Suprapubic skin (tissue), 4 donors: ENCODE measurements at regions not wholly inside any gene's neighbourhood (a gene's known extent, or its start where the extent isn't known, plus 50 kb on each side); places are given as distances from the start of the nearest gene placed in this dataset.
"Not testable (repeated sequence)": the region's sequence is repeated elsewhere in the genome, so short reads cannot be mapped to it uniquely, and the experiment has no call there.

Experiments
- DNase-seq, 2 donors: peaks; one replicate each; pipeline ENCODE4 v3.0.0-alpha.2; 2019; ENCODE audit warnings: low spot score in 2 of 2
- H3K27ac ChIP-seq: fragments of 200-600 bp; sonication (generic); one replicate; pipeline ENCODE4 v1.5.1; 2019
- H3K27me3 ChIP-seq: fragments of 200-600 bp; sonication (generic); one replicate; pipeline ENCODE4 v1.5.1; 2019
- H3K36me3 ChIP-seq: fragments of 200-600 bp; sonication (generic); one replicate; pipeline ENCODE4 v1.5.1; 2019
- H3K4me1 ChIP-seq: fragments of 200-600 bp; sonication (generic); one replicate; pipeline ENCODE4 v1.5.1; 2019
- H3K4me3 ChIP-seq: fragments of 200-600 bp; sonication (generic); one replicate; pipeline ENCODE4 v1.5.1; 2019; ENCODE audit warnings: mild to moderate bottlenecking
- H3K9me3 ChIP-seq: fragments of 200-600 bp; sonication (generic); one replicate; pipeline ENCODE4 v1.5.1; 2019
- CTCF ChIP-seq, 2 donors: fragments of 200-600 bp in 1 of 2; fragments of 450-650 bp in 1 of 2; sonication (generic) in 1 of 2; IDR thresholded peaks; one replicate each; pipeline ENCODE4 v1.5.1; 2016 to 2019; ENCODE audit warnings: antibody characterized with exemption in 2 of 2, mild to moderate bottlenecking in 1 of 2, moderate library complexity in 1 of 2
- EP300 ChIP-seq: sonication (generic); formaldehyde crosslinking; IDR thresholded peaks from one replicate; pipeline ENCODE4 v1.6.1; 2017; ENCODE audit warnings: antibody characterized with exemption
- POLR2A ChIP-seq, 2 donors: fragments of 450-650 bp; IDR thresholded peaks; one replicate each; pipeline ENCODE4 v1.6.1; 2017; ENCODE audit warnings: antibody characterized with exemption in 2 of 2, mild to moderate bottlenecking in 2 of 2, moderate library complexity in 2 of 2
- POLR2AphosphoS5 ChIP-seq, 3 donors: sonication (generic); formaldehyde crosslinking; IDR thresholded peaks; one replicate each; pipeline ENCODE4 v1.6.1; 2017; ENCODE audit warnings: antibody characterized with exemption in 3 of 3
- WGBS: methylation state at CpG from one replicate; pipeline ENCODE4 v1.1.5; 2018; 5-methylcytosine and 5-hydroxymethylcytosine counted together

- Histone ChIP-seq H3K27ac (no peak overlapping the region), H3K9me3 (no peaks in the 10 kb centered on the region), H3K4me1 (peaks cover 8% of the 10 kb centered on the region), H3K36me3 (no peaks in the 10 kb centered on the region), H3K27me3 (no peaks in the 10 kb centered on the region), H3K4me3 (no peak overlapping the region)
- 71% methylated on average over 18 of the region's 19 CpGs for WGBS
- no peak for TF ChIP-seq CTCF (IDR thresholded peaks at IDR 0.05)
- no peak for TF ChIP-seq POLR2A (IDR thresholded peaks at IDR 0.05)
- TF ChIP-seq EP300: no peak
- TF ChIP-seq POLR2AphosphoS5 (IDR thresholded peaks at IDR 0.05): no peak
- no peak for DNase-seq
Measured at GRCh38 chr10:8365935-8366911, 311.7 kb downstream of the GATA3 start.

GRCh38 chr10:8367672-8368411, 313.4 kb downstream of the GATA3 start:
- not testable (repeated sequence) for DNase-seq, H3K27ac ChIP-seq, H3K36me3 ChIP-seq, H3K4me1 ChIP-seq, H3K4me3 ChIP-seq, H3K9me3 ChIP-seq, H3K27me3 ChIP-seq
- whole genome bisulfite sequencing: 81% methylated on average over 3 of the region's 3 CpGs

- TF ChIP-seq CTCF (IDR thresholded peaks at IDR 0.05): no peak
- TF ChIP-seq POLR2AphosphoS5 (IDR thresholded peaks at IDR 0.05): no peak
- no peak for TF ChIP-seq POLR2A (IDR thresholded peaks at IDR 0.05)
- TF ChIP-seq EP300: no peak
- Histone ChIP-seq H3K27ac (no peak overlapping the region), H3K27me3 (no peaks in the 10 kb centered on the region), H3K4me3 (no peak overlapping the region), H3K36me3 (no peaks in the 10 kb centered on the region), H3K9me3 (no peaks in the 10 kb centered on the region), H3K4me1 (peaks cover 5% of the 10 kb centered on the region)
- 75% methylated on average over 7 of the region's 7 CpGs for WGBS
- no peak for DNase-seq
Measured at GRCh38 chr10:8369666-8370065, 315.2 kb downstream of the GATA3 start.

GRCh38 chr10:8374334-8374733, 319.8 kb downstream of the GATA3 start:
- no peak overlapping the region for H3K27ac ChIP-seq
- no peaks in the 10 kb centered on the region for H3K9me3 ChIP-seq
- H3K36me3 ChIP-seq: no peaks in the 10 kb centered on the region
- no peak for DNase-seq
- H3K4me3 ChIP-seq: no peak overlapping the region
- H3K27me3 ChIP-seq: no peaks in the 10 kb centered on the region
- WGBS: 71% methylated on average over 6 of the region's 6 CpGs
- TF ChIP-seq POLR2AphosphoS5 (IDR thresholded peaks at IDR 0.05) (no peak), CTCF (IDR thresholded peaks at IDR 0.05) (no peak), EP300 (no peak), POLR2A (IDR thresholded peaks at IDR 0.05) (no peak)
- no peaks in the 10 kb centered on the region for H3K4me1 ChIP-seq

GRCh38 chr10:8375137-8375536, 320.6 kb downstream of the GATA3 start:
- Histone ChIP-seq H3K27ac (no peak overlapping the region), H3K36me3 (no peaks in the 10 kb centered on the region), H3K4me3 (no peak overlapping the region), H3K9me3 (no peaks in the 10 kb centered on the region), H3K27me3 (no peaks in the 10 kb centered on the region), H3K4me1 (peaks cover 1% of the 10 kb centered on the region)
- TF ChIP-seq POLR2AphosphoS5 (IDR thresholded peaks at IDR 0.05): no peak
- no peak for TF ChIP-seq CTCF (IDR thresholded peaks at IDR 0.05)
- no peak for TF ChIP-seq POLR2A (IDR thresholded peaks at IDR 0.05)
- WGBS: 82% methylated on average over 4 of the region's 4 CpGs
- DNase-seq: no peak
